Ovary (tissue), 7 donors: ENCODE measurements at regions not wholly inside any gene's neighbourhood (a gene's known extent, or its start where the extent isn't known, plus 50 kb on each side); places are given as distances from the start of the nearest gene placed in this dataset.

Source experiments
- DNase-seq, 5 donors: peaks; one replicate each; pipeline ENCODE4 v3.0.0-alpha.2; 2019 to 2020
- H3K27ac ChIP-seq, 2 donors: fragments of 200-600 bp; one replicate each; pipeline versions ENCODE4 v1.5.1 to v1.8.0; 2019 to 2022
- H3K27me3 ChIP-seq: fragments of 200-600 bp; one replicate; pipeline ENCODE4 v1.8.0; 2022
- H3K36me3 ChIP-seq: fragments of 200-600 bp; sonication (generic); one replicate; pipeline ENCODE4 v1.5.1; 2019
- H3K4me1 ChIP-seq: one replicate; pipeline ENCODE4 v1.8.1; 2013; ENCODE audit warnings: mild to moderate bottlenecking, moderate library complexity; ENCODE audit not compliant: insufficient read depth
- H3K4me3 ChIP-seq: fragments of 200-600 bp; sonication (generic); one replicate; pipeline ENCODE4 v1.5.1; 2017
- H3K9me3 ChIP-seq, 2 donors: fragments of 200-600 bp in 1 of 2; sonication (generic) in 1 of 2; one replicate each; pipeline versions ENCODE4 v1.5.1 to v1.8.1; 2013 to 2019; ENCODE audit warnings: mild to moderate bottlenecking in 1 of 2, moderate library complexity in 1 of 2
- CTCF ChIP-seq, 3 donors: fragments of 450-650 bp in 2 of 3; fragments of 200-600 bp in 1 of 3; IDR thresholded peaks; one replicate each; pipeline versions ENCODE4 v1.5.1 to v1.8.0; 2016 to 2022; ENCODE audit warnings: antibody characterized with exemption in 3 of 3, mild to moderate bottlenecking in 1 of 3
- EP300 ChIP-seq: sonication (generic); formaldehyde crosslinking; IDR thresholded peaks from one replicate; pipeline ENCODE4 v1.6.1; 2017; ENCODE audit warnings: antibody characterized with exemption
- POLR2A ChIP-seq: fragments of 450-650 bp; IDR thresholded peaks from one replicate; pipeline ENCODE4 v1.6.1; 2017; ENCODE audit warnings: antibody characterized with exemption, mild to moderate bottlenecking, moderate library complexity
- WGBS, 3 donors: extraction: QIAGEN DNeasy Blood & Tissue Kit in 1 of 3; methylation state at CpG; one replicate each; pipeline versions ENCODE4 v1.1.5 to v1.1.7; 2013 to 2017; 5-methylcytosine and 5-hydroxymethylcytosine counted together
- intact Hi-C, 4 donors: fragments of 100-400 bp; cut with DNase I; formaldehyde crosslinking; loops; one replicate each; pipeline versions ENCODE4 v1.11.0 to v1.15.1; 2022 to 2023
- donor health status: DM: no; HTN: no; CAD: no; lungs with moderate emphysema.
- donor health status: DM: no; HTN: no; CAD: no.
- donor health status: Bipolar disorder and iron deficiency.
- donor health status: DM: no; HTN: no; CAD: no.
- donor health status: DM: yes; HTN: yes; CAD: no.

- no peaks in the 10 kb centered on the region for H3K36me3 ChIP-seq
- no peaks in the 10 kb centered on the region for H3K9me3 ChIP-seq
- intact Hi-C loops: no loop called here
- no peak overlapping the region for H3K27ac ChIP-seq
- H3K27me3 ChIP-seq: no peaks in the 10 kb centered on the region
- TF ChIP-seq CTCF (IDR thresholded peaks at IDR 0.05) (no peak), EP300 (no peak), POLR2A (no peak)
- H3K4me1 ChIP-seq: peaks cover 2% of the 10 kb centered on the region
- no peak for DNase-seq
- 24 to 46% (median 28%) methylated on average over 4 of the region's 4 CpGs for WGBS, 3 donors
- no peak overlapping the region for H3K4me3 ChIP-seq
Measured at GRCh38 chr5:63555874-63556273, 406.4 kb downstream of the HTR1A start.

GRCh38 chr5:63554191-63554590 is 408.1 kb downstream of the HTR1A start:
- Histone ChIP-seq H3K27ac (no peak overlapping the region), H3K4me3 (no peak overlapping the region), H3K9me3 (no peaks in the 10 kb centered on the region), H3K4me1 (peaks cover 2% of the 10 kb centered on the region), H3K36me3 (no peaks in the 10 kb centered on the region), H3K27me3 (no peaks in the 10 kb centered on the region)
- 19 to 29% (median 22%) methylated on average over 3 of the region's 3 CpGs for WGBS, 3 donors
- intact Hi-C loops: no loop called here
- no peak for DNase-seq
- TF ChIP-seq POLR2A (no peak), EP300 (no peak), CTCF (IDR thresholded peaks at IDR 0.05) (no peak)

- peaks cover 2% of the 10 kb centered on the region for H3K4me1 ChIP-seq
- H3K4me3 ChIP-seq: no peak overlapping the region
- H3K9me3 ChIP-seq: no peaks in the 10 kb centered on the region
- no peak overlapping the region for H3K27ac ChIP-seq
- DNase-seq: no peak
- TF ChIP-seq POLR2A: no peak
- TF ChIP-seq EP300: no peak
- TF ChIP-seq CTCF (IDR thresholded peaks at IDR 0.05): no peak
- no peaks in the 10 kb centered on the region for H3K36me3 ChIP-seq
- H3K27me3 ChIP-seq: no peaks in the 10 kb centered on the region
- 90 to 96% (median 93%) methylated on average over 1 of the region's 1 CpG for WGBS, 3 donors
- intact Hi-C loops: no loop called here
Measured at GRCh38 chr5:63553073-63553472, 409.2 kb downstream of the HTR1A start.

GRCh38 chr5:63535840-63536602 is 426.2 kb downstream of the HTR1A start:
- no peaks in the 10 kb centered on the region for H3K36me3 ChIP-seq
- no peak for TF ChIP-seq POLR2A
- no peak for TF ChIP-seq CTCF (IDR thresholded peaks at IDR 0.05)
- no peak for TF ChIP-seq EP300
- intact Hi-C loops: no loop called here

More at GRCh38 chr5:63535840-63536602, 426.2 kb downstream of the HTR1A start:
- Histone ChIP-seq H3K4me1 (no peaks in the 10 kb centered on the region), H3K9me3 (no peaks in the 10 kb centered on the region), H3K4me3 (no peak overlapping the region), H3K27ac (no peak overlapping the region), H3K27me3 (no peaks in the 10 kb centered on the region)
- no peak for DNase-seq
